ENCODE measurements at regions not wholly inside any gene's neighbourhood (a gene's known extent, or its start where the extent isn't known, plus 50 kb on each side); places are given as distances from the start of the nearest gene placed in this dataset.
"Not testable (repeated sequence)": the region's sequence is repeated elsewhere in the genome, so short reads cannot be mapped to it uniquely, and the experiment has no call there.

- POLR2A ChIA-PET = no interaction called here
- no peak overlapping the region for H3K4me3 Mint-ChIP-seq
- ATAC-seq = no peak
- H3K27me3 Mint-ChIP-seq = peaks cover 0 to 11% (median 0%) of the 10 kb centered on the region in 5 donors
- no peaks in the 10 kb centered on the region for H3K4me1 Mint-ChIP-seq
- no peaks in the 10 kb centered on the region for H3K36me3 Mint-ChIP-seq
- H3K27ac Mint-ChIP-seq = no peak overlapping the region
- H3K9me3 Mint-ChIP-seq = peaks cover 3 to 26% (median 9%) of the 10 kb centered on the region in 9 donors
- DNase-seq = no peak
Measured at GRCh38 chr4:186775902-186776301, 52.2 kb upstream of the FAT1 start.

- POLR2A ChIA-PET = no interaction called here
- Mint-ChIP-seq H3K27ac (no peak overlapping the region), H3K4me1 (no peaks in the 10 kb centered on the region), H3K4me3 (no peak overlapping the region), H3K36me3 (no peaks in the 10 kb centered on the region), H3K27me3 (peaks cover 0 to 11% (median 0%) of the 10 kb centered on the region in 5 donors), H3K9me3 (peaks cover 3 to 25% (median 11%) of the 10 kb centered on the region in 9 donors)
- no peak for DNase-seq
- ATAC-seq = no peak
Measured at GRCh38 chr4:186778134-186778533, 54.5 kb upstream of the FAT1 start.

- Mint-ChIP-seq H3K27me3 (peaks cover 0 to 11% (median 1%) of the 10 kb centered on the region in 5 donors), H3K36me3 (no peaks in the 10 kb centered on the region), H3K9me3 (peaks cover under 1 to 20% (median 7%) of the 10 kb centered on the region in 9 donors), H3K4me3 (no peak overlapping the region), H3K4me1 (no peaks in the 10 kb centered on the region), H3K27ac (no peak overlapping the region)
- POLR2A ChIA-PET = no interaction called here
- no peak for ATAC-seq
- DNase-seq = no peak
Measured at GRCh38 chr4:186780291-186781031, 56.8 kb upstream of the FAT1 start.

- ATAC-seq = no peak
- Mint-ChIP-seq H3K4me1 (no peaks in the 10 kb centered on the region), H3K27ac (no peak overlapping the region), H3K27me3 (peaks cover 0 to 6% (median 1%) of the 10 kb centered on the region in 5 donors), H3K36me3 (no peaks in the 10 kb centered on the region), H3K4me3 (no peak overlapping the region), H3K9me3 (peaks cover 0 to 17% (median 5%) of the 10 kb centered on the region in 9 donors)
- POLR2A ChIA-PET = no interaction called here
- DNase-seq = no peak
Measured at GRCh38 chr4:186781032-186781917, 57.6 kb upstream of the FAT1 start.

- ATAC-seq = no peak
- H3K9me3 Mint-ChIP-seq = peaks cover 0 to 17% (median 6%) of the 10 kb centered on the region in 9 donors
- H3K27ac Mint-ChIP-seq = no peak overlapping the region
- no peak for DNase-seq
- H3K27me3 Mint-ChIP-seq = peaks cover 0 to 10% (median 1%) of the 10 kb centered on the region in 5 donors
- H3K36me3 Mint-ChIP-seq = peaks cover 0 to 3% (median 0%) of the 10 kb centered on the region in 3 donors
- no peak overlapping the region for H3K4me3 Mint-ChIP-seq
- no peaks in the 10 kb centered on the region for H3K4me1 Mint-ChIP-seq
- POLR2A ChIA-PET = no interaction called here
Measured at GRCh38 chr4:186782302-186782701, 58.6 kb upstream of the FAT1 start.

GRCh38 chr4:186787536-186787935 is 63.9 kb upstream of the FAT1 start:
- Mint-ChIP-seq H3K4me3 (no peak overlapping the region), H3K9me3 (peaks cover 0 to 7% (median 3%) of the 10 kb centered on the region in 9 donors), H3K27ac (no peak overlapping the region), H3K36me3 (peaks cover 0 to 5% (median 0%) of the 10 kb centered on the region in 3 donors), H3K4me1 (no peaks in the 10 kb centered on the region), H3K27me3 (peaks cover 0 to 4% (median 0%) of the 10 kb centered on the region in 5 donors)
- no peak for ATAC-seq
- DNase-seq = no peak
- POLR2A ChIA-PET = no interaction called here

- Mint-ChIP-seq H3K27ac (no peak overlapping the region), H3K27me3 (peaks cover 0 to 4% (median 0%) of the 10 kb centered on the region in 5 donors), H3K4me3 (no peak overlapping the region), H3K9me3 (peaks cover 0 to 12% (median 2%) of the 10 kb centered on the region in 9 donors), H3K4me1 (no peaks in the 10 kb centered on the region), H3K36me3 (peaks cover 0 to 5% (median 0%) of the 10 kb centered on the region in 3 donors)
- DNase-seq (no peak), ATAC-seq (no peak)
- POLR2A ChIA-PET = no interaction called here
Measured at GRCh38 chr4:186789651-186790050, 66.0 kb upstream of the FAT1 start.

- no peak overlapping the region for H3K4me3 Mint-ChIP-seq
- peaks cover 0 to 4% (median 0%) of the 10 kb centered on the region in 5 donors for H3K27me3 Mint-ChIP-seq
- H3K27ac Mint-ChIP-seq = no peak overlapping the region
- POLR2A ChIA-PET = no interaction called here
- peaks cover 0 to 12% (median 2%) of the 10 kb centered on the region in 9 donors for H3K9me3 Mint-ChIP-seq
- no peak for DNase-seq
- no peaks in the 10 kb centered on the region for H3K4me1 Mint-ChIP-seq
- peaks cover 0 to 5% (median 0%) of the 10 kb centered on the region in 3 donors for H3K36me3 Mint-ChIP-seq
- ATAC-seq = no peak
Measured at GRCh38 chr4:186790630-186791029, 67.0 kb upstream of the FAT1 start.

GRCh38 chr4:186792728-186793366 is 69.2 kb upstream of the FAT1 start:
- no peak for DNase-seq
- Mint-ChIP-seq H3K36me3 (no peaks in the 10 kb centered on the region), H3K27me3 (peaks cover 0 to 1% (median 0%) of the 10 kb centered on the region in 5 donors), H3K4me1 (no peaks in the 10 kb centered on the region), H3K4me3 (no peak overlapping the region), H3K9me3 (peaks cover 0 to 12% (median 2%) of the 10 kb centered on the region in 9 donors), H3K27ac (no peak overlapping the region)
- no peak for ATAC-seq
- POLR2A ChIA-PET = no interaction called here

GRCh38 chr4:186798951-186799659 is 75.4 kb upstream of the FAT1 start:
- Mint-ChIP-seq H3K4me3 (no peak overlapping the region), H3K36me3 (no peaks in the 10 kb centered on the region), H3K9me3 (peaks cover 0 to 14% (median 3%) of the 10 kb centered on the region in 9 donors), H3K27ac (no peak overlapping the region), H3K4me1 (no peaks in the 10 kb centered on the region), H3K27me3 (no peaks in the 10 kb centered on the region)
- POLR2A ChIA-PET = no interaction called here
- ATAC-seq (no peak), DNase-seq (no peak)

- H3K9me3 Mint-ChIP-seq = peaks cover 0 to 6% (median 3%) of the 10 kb centered on the region in 9 donors
- H3K27me3 Mint-ChIP-seq = no peaks in the 10 kb centered on the region
- no peak overlapping the region for H3K4me3 Mint-ChIP-seq
- ATAC-seq = no peak
- no peak for DNase-seq
- no peaks in the 10 kb centered on the region for H3K36me3 Mint-ChIP-seq
- H3K4me1 Mint-ChIP-seq = no peaks in the 10 kb centered on the region
- H3K27ac Mint-ChIP-seq = no peak overlapping the region
- POLR2A ChIA-PET = no interaction called here
Measured at GRCh38 chr4:186805020-186805820, 81.6 kb upstream of the FAT1 start.

- H3K27ac Mint-ChIP-seq, DNase-seq, H3K27me3 Mint-ChIP-seq, H3K4me3 Mint-ChIP-seq, ATAC-seq, POLR2A ChIA-PET, H3K36me3 Mint-ChIP-seq, H3K4me1 Mint-ChIP-seq, H3K9me3 Mint-ChIP-seq: not testable (repeated sequence)
Measured at GRCh38 chr4:186805917-186806316, 82.3 kb upstream of the FAT1 start.
